Activated effector memory CD4-positive, alpha-beta T cell treated with Interleukin-2 at 50 U/mL for 16 hours (primary cell): ENCODE measurements at regions not wholly inside any gene's neighbourhood (a gene's known extent, or its start where the extent isn't known, plus 50 kb on each side); places are given as distances from the start of the nearest gene placed in this dataset.

ENCODE experiments used
- DNase-seq: peaks from one replicate; pipeline ENCODE4 v3.0.0-alpha.2; 2020

DNA sequence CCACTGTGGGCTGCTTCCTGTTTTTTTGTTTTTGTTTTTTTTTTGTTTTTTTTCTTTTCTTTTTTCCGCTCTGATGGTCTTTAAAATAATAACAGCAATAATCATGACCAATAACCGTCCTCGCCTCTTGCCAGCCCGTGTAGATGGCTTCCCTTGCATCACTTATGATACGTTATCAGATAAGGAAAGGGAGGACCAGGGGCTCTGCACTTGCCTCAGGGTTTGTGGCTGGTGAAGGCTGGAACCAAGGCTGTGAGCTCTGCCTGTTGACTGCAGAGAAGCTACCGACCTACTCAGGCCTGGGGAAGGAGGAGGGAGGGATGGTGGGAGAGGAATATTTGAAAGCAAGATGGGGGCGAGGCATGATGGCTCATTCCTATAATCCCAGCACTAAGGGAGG lies 114.0 kb upstream of the SDK2 start:
- DNase-seq = no peak

DNA sequence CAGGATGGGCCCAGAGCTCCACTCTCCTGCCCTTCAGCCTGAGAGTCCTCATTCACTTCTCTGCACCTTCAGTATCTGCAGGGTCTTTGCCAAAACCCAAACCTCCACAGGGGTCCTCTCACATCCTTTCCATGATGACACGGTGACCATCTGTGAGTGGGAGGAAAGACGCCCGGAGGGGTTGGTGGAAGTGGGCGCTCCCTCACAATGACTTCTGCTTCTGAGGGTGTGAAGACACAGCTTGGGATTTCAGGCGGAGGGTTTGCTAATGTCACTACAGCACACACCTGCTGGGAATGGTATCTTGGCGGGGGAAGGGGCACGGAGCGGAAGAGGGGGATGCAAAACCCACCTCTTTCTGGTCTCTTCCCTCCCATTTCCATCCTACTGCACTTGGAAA lies 115.1 kb upstream of the SDK2 start:
- DNase-seq = no peak

DNA sequence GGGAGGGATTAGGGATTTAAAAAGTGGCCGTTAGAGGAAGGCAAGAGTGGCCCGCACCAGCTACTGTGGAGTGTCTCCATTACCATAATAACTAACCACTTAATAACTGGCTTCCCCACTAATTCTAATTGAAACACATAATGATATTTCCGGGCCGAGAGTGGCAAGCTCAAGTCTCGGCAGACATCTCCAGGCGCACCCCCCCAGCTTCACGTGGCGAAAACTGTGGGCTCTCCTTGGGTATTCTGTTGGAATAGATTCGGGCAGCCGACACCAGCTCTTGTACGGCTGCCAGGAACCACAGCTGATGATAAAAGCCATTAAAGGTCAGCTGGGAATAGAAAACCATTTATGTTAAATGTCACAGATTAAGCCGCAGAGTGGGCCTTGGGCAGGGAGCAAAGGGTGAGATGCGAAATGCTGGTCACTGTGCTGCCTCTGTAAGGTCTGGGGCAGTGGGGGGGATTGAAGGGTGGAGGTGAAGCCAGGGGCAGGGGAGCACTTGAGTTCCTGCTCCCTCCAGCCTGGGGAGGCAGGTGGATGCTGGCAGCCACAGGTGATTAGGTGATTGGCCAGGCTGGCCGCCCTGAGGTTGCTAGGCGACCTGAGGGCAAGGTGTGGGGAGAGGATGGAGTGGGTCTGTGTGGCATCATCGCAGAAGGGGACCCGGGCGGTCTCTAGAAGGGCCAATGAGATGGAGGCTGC lies 115.6 kb upstream of the SDK2 start:
- DNase-seq = no peak

DNA sequence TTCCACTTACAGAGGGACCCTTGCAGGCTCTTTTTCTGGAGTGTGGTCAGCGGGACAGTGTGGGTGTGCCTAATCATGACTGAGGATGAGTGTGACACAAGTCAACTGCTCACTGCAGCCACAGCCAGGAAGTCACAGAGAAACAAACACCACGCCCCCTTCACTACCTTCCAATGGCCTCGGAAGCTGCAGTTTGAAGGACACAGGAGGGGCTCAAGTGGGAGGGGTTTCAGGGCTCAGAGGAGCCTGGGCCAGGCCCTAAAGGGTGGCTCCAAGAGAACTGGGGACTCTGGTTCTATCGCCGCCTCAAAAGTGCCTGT lies 116.2 kb upstream of the SDK2 start:
- no peak for DNase-seq

DNA sequence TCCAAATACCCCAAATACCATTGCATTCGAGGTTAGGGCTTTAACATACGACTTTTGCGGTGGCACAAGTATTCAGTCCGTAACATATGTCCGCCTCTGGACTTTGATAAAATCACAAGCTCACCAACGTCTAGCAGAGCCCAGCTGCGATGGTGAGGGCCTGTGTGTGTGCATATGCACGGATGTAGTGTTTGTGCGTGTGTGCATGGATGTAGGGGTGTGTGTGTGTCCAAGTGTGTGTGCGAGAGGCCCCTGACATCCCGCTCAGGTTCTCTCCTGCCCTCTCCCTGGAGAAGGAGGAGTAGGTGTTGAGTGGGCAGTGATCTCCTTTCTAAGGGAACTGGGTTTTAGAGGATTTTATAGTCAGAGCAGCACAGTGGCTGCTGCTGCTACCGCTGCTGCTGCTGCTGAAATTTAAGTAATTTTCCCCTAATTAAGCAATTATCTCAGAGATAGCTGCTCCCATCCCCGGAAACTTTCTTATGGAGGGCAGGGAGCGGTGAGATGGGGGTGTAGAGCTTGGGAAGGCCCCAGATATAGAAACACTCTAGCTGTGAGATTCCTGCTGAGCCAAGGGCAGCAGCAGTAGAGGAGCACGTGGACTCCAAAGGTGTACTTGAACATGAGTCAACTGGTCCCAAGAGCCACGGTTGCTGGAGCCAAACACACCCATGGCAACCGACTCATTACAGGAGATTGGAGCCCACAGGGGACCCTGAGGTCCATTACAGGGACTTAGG lies 121.7 kb upstream of the SDK2 start:
- no peak for DNase-seq

DNA sequence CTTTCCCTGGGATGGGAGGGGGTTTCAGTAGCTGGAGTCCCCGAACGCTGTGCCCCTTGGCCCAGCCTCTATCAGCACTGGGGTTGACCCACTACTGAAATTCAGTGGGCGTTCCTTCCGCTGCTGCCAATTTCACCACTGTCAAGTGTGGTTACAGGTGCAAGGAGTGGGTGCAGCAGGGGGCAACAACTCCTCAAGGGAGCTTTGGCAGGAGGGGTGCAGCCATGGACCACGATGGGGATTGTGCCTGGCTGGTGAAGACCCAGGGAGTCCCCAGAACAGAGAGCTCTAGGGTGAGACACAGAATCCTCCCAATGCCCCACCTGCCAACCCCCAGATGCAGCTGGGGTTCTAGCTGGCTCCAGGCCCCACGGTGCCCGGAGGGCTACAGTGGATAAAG lies 123.5 kb upstream of the SDK2 start:
- no peak for DNase-seq

DNA sequence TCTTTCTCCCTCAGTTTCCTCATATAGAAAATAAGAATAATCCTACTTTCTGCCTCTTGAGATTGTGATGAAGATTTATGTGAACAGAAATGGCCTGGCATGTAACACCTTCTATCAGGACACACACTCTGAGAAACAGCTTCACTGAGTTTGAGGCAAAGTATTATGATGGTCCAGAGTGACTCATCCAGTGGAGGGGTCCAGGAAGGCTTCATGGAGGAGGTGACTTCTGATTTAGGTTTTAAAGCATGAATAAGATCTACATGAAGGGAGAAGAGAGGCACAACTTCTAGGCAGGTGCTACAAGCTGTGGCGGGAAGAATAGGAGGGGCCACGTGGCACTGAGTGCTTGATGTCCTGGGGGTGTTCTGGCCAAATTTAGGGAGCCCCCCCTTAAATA lies 124.4 kb upstream of the SDK2 start:
- DNase-seq = no peak

DNA sequence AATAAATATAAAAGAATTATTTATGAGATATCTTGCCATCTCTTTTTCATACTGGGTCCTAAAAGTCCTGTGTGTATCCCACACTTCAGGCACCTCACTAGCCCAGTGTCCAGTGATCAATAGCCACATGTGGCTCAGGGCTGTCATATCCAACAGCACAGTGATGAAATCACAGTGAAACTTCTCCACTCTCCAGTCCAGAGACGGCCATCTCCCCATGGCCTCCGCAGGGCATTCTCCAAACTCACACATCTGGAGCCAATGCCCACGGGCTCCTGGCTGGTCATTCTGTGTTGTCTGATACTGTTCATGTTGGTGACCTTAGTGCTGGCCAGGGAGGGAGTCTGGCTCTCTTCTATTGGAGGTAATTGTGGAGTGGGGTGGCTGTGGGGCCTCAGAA lies 125.2 kb upstream of the SDK2 start:
- no peak for DNase-seq

DNA sequence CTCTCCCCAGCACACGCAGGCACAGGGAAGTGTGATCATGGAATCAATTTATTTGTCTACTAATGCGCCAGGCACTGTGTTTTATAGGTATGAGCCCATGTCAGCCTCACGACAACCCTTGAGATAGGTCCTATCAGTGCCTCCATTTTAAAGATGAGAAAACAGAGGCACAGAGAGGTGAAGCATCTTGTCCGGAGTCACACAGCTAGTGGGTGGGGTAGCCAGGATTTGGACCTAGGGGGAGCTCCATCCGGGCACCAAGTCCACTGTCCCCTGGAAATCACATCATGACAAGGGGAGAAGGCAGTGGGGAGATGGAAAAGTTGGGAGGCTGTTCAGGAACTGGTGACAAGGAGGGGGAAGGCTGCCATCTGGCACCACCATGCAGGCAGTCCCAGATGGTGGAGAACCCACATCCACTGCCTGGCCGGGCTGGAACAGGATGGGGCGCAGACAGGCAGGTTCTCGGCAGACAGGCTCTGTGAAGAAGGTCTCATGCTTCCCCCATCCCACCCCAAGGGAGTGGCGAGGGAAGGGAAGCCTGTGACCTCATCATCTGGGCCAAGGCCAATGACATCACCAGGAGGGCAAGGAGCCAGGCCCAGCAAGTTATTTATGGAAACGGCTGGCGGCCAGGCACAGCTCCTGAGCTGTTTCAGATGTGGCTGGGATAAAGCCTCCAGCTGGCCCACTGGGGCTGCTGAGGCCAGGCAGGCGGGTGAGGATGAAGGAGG lies 126.0 kb upstream of the SDK2 start:
- no peak for DNase-seq

DNA sequence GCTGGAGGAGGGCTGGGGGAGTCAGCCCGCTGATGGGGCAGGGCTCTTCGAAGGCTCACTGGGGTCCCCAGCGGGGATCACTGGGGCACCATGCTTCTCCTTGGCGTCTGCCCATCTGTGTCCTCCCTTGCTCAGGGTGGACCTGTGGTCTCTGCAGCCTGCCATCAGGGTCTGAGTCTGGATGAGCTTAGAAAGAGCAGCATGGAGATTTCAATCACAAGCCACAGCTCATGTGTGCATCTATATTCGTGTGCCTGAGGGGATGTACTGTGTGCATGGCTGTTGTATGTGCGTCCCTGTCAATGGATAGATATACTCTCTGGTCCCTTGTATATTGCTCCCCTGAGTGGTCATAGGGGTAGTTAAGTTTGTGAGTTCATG lies 126.6 kb upstream of the SDK2 start:
- no peak for DNase-seq

DNA sequence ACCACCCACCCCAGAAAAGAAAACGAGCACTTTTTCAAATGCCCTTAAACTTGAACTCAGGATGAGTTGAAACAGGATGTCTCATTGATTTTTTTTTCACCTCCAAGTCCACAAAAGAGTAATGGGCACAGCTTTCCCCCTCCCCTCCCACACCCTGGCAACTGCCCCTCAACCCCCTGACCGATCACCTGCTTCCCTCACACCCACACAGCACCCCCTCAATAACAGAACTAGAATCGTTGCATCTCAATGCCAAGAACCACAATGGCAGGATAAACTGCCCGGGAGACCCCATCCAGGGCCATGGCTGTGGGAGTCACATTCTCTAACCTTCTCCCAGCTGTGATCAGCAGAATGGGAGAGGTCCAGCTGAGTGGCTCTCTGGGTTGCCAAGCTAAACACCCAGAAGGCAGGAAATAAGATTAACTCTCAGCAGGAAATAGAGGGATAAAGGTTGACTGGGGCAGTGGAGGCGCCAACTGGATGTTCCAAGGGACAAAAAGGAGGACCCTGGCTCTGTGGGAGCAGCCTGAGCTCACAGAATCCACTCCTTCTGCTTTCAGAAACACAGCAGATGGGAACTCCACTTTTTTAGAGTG lies 128.0 kb upstream of the SDK2 start:
- no peak for DNase-seq

DNA sequence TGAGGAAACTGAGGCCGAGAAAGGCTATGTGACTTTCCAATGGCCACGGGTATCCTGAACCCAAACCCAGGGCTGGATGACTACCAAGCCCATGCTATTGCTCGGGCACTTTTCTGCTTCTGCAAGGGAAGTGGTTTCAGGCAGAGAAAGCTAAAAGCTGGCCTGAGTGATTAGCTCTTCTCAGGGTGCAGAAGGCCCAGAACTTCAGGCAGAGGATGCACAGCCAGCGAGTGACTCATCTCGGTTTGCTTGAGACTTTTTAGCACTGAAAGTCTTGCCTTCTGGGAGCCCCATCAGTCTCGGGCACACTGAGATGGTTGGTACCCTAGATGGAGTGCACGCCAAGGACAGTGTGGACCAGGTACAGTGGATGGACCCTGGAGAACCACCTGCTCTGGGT lies 129.5 kb upstream of the SDK2 start:
- no peak for DNase-seq

DNA sequence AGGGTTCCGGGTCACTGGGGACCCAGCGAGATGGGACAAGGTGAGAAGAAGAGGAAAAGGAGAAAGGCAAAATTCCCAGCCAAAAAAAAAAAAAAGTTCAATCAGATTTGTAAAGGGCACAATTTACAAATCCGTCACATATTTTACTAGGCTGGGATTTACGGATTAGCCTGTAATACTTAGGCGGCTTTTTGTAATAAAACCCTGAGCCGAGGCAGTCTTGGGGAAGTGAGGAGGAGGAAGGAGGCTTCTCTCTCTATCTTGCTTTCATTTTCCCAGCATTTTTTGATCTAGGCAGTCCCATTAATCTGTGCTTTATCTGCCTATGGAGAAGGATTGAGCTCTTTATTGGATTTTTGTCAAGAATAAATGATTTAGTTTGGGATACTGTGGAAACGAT lies 130.6 kb upstream of the SDK2 start:
- no peak for DNase-seq

DNA sequence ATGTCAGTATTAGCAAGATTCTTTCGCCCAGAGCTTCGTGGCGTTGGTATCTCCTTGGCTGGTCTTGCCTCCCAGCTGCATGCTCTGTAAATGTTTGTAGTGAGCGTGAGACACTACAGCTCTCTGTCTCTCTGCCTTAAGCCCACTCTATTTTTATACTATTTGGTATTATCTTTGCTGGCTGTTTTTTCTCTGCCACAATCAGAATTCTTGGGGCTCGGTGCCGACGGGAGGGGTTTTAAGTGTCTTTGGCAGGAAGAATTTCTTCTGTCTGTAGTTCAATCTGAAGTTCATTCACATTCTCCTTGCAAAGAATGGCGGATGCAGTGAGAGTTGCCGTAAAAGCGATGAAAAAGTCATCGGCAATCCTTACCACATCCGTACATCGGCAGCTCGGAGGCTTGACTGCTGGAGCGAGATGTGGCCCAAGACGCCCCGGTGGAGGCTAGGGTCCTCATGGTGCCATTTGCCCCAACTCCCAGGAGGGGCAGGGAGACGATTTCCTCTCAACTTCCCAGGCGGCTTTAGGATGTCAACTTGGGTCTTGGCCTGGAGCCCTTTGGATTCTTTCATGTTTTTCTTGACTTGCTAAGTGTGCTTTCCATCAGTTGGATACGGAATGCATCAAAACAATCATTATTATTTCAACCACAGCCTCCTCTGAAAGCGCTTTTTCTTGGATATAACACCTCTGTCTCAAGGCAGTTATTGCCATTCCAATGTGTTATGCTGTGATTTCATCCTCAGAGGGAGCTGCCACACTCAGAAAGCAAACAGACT lies 132.3 kb upstream of the SDK2 start:
- no peak for DNase-seq

DNA sequence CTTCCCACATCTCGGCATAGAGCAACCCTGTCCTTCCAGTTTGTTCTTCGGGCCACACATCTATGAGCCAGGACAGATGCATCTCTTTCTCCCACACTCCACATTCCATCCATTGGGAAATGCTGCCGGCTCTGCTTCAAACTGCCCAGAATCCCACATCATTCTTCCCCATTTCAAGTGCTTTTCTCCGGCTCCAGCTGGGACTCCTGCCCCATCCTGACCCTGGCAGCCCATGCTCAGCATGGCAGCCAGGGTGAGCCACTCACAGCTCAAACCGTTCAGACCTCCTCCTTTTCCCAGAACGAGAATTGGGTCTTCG lies 132.8 kb upstream of the SDK2 start:
- no peak for DNase-seq

DNA sequence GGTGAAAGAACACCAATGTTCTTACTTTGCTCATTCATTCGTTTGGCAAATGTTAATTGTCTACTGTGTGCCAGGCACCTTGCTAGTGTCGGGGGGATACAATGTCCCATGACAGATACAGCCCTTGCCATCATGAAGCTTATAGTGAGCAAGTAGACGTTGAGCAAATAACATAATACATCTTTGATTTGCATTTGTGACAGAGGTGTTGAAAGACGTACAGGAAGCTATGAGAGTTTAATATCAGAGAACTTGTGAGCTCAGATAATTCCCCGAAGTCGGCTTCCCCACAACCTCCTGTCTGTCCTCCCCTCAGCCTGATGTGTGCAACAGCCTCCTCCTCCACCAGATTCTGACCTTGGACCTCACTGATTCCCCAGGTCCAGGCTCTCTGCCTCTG lies 138.0 kb upstream of the SDK2 start:
- DNase-seq = no peak

DNA sequence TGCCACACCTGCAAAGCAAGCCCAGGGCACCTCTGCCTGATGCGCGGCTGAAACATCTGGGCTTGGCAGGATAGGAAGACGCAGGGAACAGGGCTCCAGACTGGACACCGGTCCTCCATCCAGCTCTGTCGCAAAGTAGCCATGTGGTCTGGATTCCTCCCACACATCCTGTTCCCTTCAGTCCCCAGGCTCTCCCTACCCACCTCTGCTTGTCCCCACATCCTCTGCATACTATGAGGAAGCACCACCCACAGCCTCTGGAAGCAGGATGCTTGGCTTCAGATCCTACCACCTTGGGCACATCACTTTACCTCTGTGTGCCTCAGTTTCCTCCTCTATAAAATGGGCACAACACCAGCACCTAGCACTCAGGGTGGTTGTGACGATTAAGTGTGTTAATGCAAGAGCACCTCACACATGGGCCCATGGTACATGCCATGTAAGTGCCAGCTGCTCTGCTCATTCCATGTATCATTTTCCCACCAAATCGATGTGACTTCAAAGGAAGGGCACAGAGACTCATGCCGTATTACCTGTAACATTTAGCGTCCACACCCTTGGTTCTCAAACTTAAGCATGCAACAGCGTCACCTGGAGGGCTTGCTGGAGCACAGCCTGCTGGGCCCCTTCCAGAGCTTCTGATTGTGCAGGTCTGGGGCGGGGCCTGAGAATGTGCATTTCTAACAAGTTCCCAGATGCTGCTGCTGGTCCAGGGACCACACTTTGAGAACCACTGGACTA lies 138.6 kb upstream of the SDK2 start:
- DNase-seq = no peak

DNA sequence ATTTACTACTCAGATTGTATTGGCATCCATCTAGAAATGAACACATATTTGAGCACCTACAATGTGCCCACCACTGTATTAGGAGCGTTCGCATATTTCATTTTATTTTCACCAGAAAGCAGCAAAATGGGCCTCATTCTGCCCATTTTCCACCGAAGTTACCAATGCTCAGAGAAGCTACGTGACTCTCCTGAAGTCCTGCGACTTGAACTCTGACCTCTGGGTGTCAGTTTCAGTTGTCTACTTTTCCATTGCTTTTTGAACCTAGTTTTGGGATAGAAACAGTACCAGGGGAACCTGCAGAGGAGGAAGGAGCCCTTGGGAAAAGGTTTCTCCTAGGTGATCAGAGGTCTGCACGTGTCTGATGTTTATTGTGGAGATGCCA lies 139.1 kb upstream of the SDK2 start:
- no peak for DNase-seq

DNA sequence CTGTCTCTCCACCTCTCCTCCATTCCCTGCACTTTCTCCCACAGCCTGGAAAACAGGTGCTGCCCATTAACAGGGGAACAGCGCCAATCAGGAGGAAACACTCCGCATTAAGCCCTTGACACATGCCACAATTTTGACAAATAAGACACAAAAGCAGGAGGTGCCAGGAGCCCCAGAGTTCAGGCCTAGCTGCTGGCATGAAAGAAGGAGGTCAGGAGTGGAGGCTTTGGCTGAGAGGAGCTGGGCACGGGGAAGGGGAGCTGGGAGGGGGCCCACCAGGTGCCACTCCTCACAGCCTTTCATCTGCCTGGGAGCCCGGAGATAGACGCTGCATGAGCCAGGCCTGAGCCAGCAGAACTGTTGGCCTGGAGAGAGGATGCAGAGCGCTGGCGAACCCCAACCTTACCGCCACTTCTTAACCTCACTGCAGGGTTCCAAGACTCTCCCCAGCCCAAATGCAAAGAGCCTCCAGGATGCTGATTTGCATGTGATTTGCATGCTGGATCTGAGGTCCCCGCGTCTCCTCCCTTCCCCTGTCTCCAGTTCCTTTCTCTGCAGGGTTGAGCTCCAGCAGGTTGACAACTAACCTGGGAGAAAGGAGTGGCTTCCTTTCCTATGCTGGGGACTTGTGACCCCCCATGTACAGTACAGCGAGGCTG lies 139.8 kb upstream of the SDK2 start:
- DNase-seq = no peak

DNA sequence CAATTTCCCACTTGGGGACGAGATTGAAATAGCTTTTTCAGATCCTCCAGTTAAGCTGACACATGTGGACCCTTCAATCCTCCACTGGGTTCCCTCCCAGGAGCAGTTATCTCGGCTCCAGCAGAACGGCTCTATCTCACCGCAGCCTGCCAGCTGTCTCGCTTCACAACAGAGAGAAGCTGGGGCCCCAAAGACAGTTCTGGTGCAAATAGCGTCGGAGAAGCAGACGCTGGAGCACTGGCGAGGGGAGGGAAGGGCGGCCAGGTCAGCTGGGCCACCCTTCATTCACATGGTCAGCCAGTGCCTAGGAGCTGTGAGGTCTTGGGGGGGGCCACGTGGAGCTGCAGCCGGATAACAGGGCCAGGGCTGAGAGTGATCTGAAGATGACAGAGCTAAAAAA lies 141.3 kb upstream of the SDK2 start:
- DNase-seq = no peak

DNA sequence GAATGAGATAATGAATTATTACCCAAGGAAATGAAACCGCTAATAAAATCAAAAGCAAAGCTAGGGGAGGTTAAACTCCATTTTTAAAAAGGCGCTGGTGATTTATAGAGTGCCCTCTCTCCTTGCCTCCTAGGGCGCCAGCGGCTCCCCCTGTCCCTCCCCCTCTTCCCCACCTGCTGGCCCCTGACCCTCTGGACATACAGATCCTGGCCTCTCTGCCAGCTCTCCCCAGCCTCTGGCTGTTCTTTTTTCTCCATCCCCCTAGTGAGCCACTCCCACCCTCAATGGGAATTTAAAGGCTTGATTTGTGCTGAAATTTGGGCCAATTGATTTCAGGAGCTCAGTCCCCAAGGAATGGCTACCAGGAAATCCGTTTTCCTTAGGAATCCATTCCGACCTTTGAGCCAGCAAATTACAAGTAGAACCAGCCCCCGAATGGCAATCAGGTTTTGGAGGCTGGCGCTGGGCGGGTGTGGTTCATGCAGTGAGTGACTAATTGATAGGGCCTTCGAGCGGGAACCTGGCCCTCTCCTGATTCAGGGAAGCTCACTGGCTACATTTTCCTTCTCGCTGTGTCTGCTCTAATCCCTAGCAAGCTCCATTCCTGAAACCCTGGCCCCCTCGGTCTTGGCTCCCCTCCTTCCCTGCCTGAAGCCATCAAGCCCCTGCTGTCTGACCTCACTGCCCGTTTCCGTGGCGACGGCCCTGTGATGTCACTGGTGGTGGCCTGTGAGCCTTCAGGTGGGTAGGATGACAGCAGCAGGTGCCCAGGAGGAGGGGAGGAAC lies 141.9 kb upstream of the SDK2 start:
- no peak for DNase-seq
